Osteocyte (in vitro differentiated cells): ENCODE measurements at regions not wholly inside any gene's neighbourhood (a gene's known extent, or its start where the extent isn't known, plus 50 kb on each side); places are given as distances from the start of the nearest gene placed in this dataset.

Experiments used
- DNase-seq: peaks from one replicate; pipeline ENCODE4 v3.0.0; 2021; ENCODE audit warnings: mixed read lengths; ENCODE audit not compliant: unreplicated experiment; ENCODE audit errors: extremely low spot score
- H3K27ac Mint-ChIP-seq: one replicate; pipeline ENCODE4 v1.8.0; 2021; ENCODE audit warnings: mild to moderate bottlenecking, mixed read lengths; ENCODE audit not compliant: unreplicated experiment
- H3K27me3 Mint-ChIP-seq: one replicate; pipeline ENCODE4 v1.8.0; 2021; ENCODE audit warnings: mixed read lengths; ENCODE audit not compliant: unreplicated experiment
- H3K36me3 Mint-ChIP-seq: one replicate; pipeline ENCODE4 v1.8.0; 2021; ENCODE audit warnings: mixed read lengths; ENCODE audit not compliant: unreplicated experiment
- H3K4me1 Mint-ChIP-seq: one replicate; pipeline ENCODE4 v1.8.0; 2021; ENCODE audit warnings: mixed read lengths; ENCODE audit not compliant: unreplicated experiment
- H3K4me3 Mint-ChIP-seq: one replicate; pipeline ENCODE4 v1.8.0; 2021; ENCODE audit warnings: mild to moderate bottlenecking, moderate library complexity, mixed read lengths; ENCODE audit not compliant: unreplicated experiment
- H3K9me3 Mint-ChIP-seq: one replicate; pipeline ENCODE4 v1.8.0; 2021; ENCODE audit warnings: mixed read lengths; ENCODE audit not compliant: unreplicated experiment
- TF ChIP-seq, protein P1 (sequence below): fragments of 200-600 bp; sonication (generic); IDR thresholded peaks from 2 replicates; pipeline ENCODE4 v1.5.0; 2021; ENCODE audit warnings: antibody characterized with exemption, mild to moderate bottlenecking, moderate library complexity

DNA sequence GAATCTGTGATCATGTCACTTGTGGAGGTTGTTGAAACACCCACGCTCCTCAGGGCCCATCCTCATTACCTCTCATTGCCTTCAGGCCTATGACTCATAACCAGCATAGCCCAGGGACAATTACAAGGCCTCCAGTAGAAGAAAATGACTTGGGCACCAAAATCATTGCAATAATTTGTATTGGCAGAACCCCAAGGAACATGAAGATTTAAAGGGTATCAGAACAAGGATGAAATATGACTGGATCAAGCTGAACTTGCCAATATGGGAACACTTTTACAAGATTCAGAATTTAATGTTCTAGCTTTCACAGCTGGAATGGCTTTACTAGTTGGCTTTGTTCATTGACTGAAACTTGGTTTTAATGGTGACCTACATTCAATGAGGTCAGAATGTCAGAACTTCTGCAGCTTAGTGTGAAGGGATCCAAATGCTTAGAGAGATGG lies 156.4 kb downstream of the COPS8 start:
- TF ChIP-seq, protein P1, sequence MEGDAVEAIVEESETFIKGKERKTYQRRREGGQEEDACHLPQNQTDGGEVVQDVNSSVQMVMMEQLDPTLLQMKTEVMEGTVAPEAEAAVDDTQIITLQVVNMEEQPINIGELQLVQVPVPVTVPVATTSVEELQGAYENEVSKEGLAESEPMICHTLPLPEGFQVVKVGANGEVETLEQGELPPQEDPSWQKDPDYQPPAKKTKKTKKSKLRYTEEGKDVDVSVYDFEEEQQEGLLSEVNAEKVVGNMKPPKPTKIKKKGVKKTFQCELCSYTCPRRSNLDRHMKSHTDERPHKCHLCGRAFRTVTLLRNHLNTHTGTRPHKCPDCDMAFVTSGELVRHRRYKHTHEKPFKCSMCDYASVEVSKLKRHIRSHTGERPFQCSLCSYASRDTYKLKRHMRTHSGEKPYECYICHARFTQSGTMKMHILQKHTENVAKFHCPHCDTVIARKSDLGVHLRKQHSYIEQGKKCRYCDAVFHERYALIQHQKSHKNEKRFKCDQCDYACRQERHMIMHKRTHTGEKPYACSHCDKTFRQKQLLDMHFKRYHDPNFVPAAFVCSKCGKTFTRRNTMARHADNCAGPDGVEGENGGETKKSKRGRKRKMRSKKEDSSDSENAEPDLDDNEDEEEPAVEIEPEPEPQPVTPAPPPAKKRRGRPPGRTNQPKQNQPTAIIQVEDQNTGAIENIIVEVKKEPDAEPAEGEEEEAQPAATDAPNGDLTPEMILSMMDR, result no peak
- H3K27ac Mint-ChIP-seq, result no peak overlapping the region
- H3K4me1 Mint-ChIP-seq, result no peaks in the 10 kb centered on the region
- peaks cover 22% of the 10 kb centered on the region for H3K9me3 Mint-ChIP-seq
- peaks cover 7% of the 10 kb centered on the region for H3K36me3 Mint-ChIP-seq
- H3K27me3 Mint-ChIP-seq, result no peaks in the 10 kb centered on the region
- no peak overlapping the region for H3K4me3 Mint-ChIP-seq
- no peak for DNase-seq

GRCh38 chr2:237243487-237243886 lies 157.8 kb downstream of the COPS8 start:
- H3K36me3 Mint-ChIP-seq, result peaks cover 7% of the 10 kb centered on the region
- no peak overlapping the region for H3K27ac Mint-ChIP-seq
- TF ChIP-seq, protein P1, result no peak

GRCh38 chr2:237244178-237244577 lies 158.5 kb downstream of the COPS8 start:
- Mint-ChIP-seq H3K4me1 (no peaks in the 10 kb centered on the region), H3K4me3 (no peak overlapping the region), H3K36me3 (peaks cover 7% of the 10 kb centered on the region), H3K9me3 (peaks cover 22% of the 10 kb centered on the region), H3K27me3 (no peaks in the 10 kb centered on the region), H3K27ac (no peak overlapping the region)
- peak; percentile 4 for DNase-seq
- TF ChIP-seq, protein P1, result no peak

More at GRCh38 chr2:237243487-237243886, 157.8 kb downstream of the COPS8 start:
- no peak for DNase-seq
- Mint-ChIP-seq H3K4me3 (no peak overlapping the region), H3K27me3 (no peaks in the 10 kb centered on the region), H3K4me1 (no peaks in the 10 kb centered on the region), H3K9me3 (peaks cover 22% of the 10 kb centered on the region)

- no peaks in the 10 kb centered on the region for H3K4me1 Mint-ChIP-seq
- no peak overlapping the region for H3K27ac Mint-ChIP-seq
- peaks cover 22% of the 10 kb centered on the region for H3K9me3 Mint-ChIP-seq
- H3K4me3 Mint-ChIP-seq, result no peak overlapping the region
- no peak for DNase-seq
- TF ChIP-seq, protein P1, result no peak
- no peaks in the 10 kb centered on the region for H3K27me3 Mint-ChIP-seq
- H3K36me3 Mint-ChIP-seq, result peaks cover 7% of the 10 kb centered on the region
These were observed 159.4 kb downstream of the COPS8 start for GRCh38 chr2:237244976-237245646.

- DNase-seq, result no peak
- Mint-ChIP-seq H3K4me1 (peaks cover 24% of the 10 kb centered on the region), H3K9me3 (no peaks in the 10 kb centered on the region), H3K27ac (no peak overlapping the region), H3K4me3 (no peak overlapping the region), H3K27me3 (no peaks in the 10 kb centered on the region), H3K36me3 (peaks cover 1% of the 10 kb centered on the region)
- TF ChIP-seq, protein P1, result no peak
These were observed 163.4 kb downstream of the COL6A3 start for GRCh38 chr2:237250599-237250998.
